GM21390 (cell line): ENCODE measurements at regions not wholly inside any gene's neighbourhood (a gene's known extent, or its start where the extent isn't known, plus 50 kb on each side); places are given as distances from the start of the nearest gene placed in this dataset.

Experiments
- ATAC-seq: cut with Tn5 transposase; IDR thresholded peaks from one replicate; pipeline ENCODE4 v1.9.1; 2021; ENCODE audit not compliant: unreplicated experiment

DNA sequence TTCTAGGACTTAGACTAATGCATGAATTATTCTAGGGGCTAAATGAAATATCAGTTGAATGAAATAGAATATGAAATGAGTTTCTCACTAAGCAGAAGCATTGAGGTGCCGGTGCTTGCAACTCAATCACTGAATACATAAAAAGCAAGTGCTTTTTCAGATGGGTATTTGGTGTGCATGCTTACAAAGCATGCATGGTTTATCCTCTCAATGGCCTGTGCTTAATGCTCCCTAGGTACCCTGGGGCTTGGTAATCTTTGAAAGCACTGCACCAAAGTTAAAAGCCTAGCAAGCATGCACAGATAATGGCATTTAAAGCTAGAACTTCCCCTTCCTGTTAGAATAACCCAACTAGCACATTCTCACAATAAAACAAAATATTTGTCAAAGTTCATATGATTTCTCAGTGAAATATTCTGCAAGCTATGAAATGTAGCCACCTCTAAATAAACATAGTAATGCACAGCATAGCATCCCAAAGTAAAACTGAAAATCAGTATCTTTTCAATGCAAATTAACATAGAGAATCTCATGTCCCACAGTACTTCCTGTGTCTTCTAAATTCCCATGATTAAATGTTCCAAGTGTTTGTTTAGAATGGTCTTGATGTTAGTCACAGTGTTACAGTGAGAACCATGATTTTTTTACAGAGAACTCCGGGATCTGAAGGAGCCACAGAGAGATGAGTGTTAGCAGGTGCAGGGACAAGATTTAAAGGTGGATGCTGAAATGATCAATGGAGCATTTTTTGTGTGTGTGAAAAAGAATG, 143.4 kb upstream of the CDH6 start:
- no peak for ATAC-seq

GRCh38 chr5:31049461-31049860, 144.0 kb upstream of the CDH6 start:
- no peak for ATAC-seq

- ATAC-seq: no peak
These were observed 144.9 kb upstream of the CDH6 start for GRCh38 chr5:31048282-31049270.

DNA sequence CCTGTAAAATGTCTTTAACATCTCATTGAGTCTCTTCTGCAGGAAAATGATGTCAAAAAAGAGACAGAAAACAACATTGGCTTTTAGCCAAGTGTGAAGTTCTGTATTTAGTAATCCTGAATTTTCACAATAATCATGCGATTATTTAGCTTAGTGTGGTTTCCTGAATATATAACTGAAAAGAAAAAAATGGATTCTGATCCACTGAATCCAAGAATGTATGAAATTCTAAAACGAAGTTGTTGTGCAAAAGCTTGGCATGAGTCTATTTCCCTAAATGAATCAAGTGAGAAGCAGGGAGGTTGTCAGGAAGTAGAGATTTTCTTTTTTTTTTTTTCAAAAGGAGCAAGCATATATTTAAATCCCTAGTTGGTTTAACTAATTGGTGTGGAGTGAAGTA, 145.9 kb upstream of the CDH6 start:
- no peak for ATAC-seq

GRCh38 chr5:31047007-31047406, 146.5 kb upstream of the CDH6 start:
- ATAC-seq: no peak

GRCh38 chr5:31036411-31036810, 157.1 kb upstream of the CDH6 start:
- ATAC-seq: no peak

DNA sequence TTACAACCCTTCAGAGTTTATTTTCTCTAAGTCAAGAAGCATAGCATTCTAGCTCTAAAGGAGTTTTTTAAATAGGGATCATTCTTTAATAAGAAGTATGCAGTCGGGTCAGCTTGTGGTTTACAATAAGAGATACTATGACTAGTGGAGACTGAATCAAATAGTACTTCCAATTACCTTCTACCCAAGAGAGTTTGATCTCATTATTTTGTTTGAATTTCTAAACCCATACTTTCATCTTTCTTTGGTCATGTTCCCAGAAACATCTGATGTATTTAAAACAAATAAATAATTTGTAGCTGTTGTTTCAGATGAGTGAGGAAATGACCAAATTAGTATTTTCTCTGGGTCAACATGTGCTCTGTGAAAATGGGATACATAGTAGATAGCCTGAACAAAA, 160.2 kb upstream of the CDH6 start:
- ATAC-seq: no peak

DNA sequence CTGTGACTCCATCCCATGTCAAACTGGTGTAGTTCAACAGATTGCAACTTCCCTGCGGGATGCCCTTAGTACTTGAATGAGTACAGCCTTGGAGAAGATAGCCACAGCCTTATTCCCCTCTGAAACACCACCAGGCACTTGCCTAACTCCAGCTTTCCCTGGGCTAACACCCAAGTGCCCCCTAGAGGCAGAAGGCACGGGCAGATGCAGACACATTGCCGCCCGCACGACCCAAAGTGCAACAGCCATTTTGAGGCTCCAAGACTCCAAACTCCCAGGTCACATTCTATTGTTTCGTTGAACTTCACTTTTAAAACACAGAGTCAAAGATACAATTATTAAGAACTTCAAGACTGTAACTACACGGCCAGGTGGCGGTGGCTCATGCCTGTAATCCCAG, 163.6 kb upstream of the CDH6 start:
- ATAC-seq: no peak

DNA sequence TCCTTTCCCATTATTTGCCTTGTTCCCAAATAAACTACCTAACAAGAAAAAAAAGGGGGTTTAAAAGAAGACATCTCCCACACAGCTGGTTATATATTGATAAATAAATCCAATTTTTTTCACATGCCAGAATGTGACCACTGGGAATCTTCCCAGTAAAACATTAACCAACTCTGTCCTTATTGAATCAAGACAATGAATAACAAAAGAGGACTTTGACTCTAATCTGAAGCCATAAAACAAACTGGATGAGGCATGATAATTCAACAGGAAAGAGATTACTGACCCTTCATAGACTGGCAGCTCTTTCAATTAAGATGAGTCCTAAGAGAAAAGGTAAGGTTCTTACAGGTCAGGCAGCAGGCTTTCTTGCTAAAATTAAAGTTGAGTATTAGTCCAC, 165.8 kb upstream of the CDH6 start:
- ATAC-seq: no peak

DNA sequence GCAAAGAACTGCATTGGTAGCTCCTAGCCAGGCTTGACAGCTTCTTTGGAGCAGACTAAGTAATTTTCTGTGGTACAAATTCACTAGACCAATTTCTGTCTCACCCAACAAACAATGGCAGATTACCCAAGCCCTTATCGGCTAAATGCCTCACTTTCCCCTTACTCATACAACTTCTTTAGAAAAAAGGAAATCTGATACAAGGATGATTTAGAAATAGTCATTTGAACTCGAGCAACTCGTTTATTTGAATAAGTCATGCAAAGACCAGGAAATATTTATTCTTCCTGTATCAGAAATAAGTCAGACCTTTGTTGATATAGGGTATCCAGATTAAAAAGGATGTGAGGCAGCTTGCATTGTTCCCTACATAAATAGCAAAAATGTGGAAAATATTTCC, 170.4 kb upstream of the CDH6 start:
- no peak for ATAC-seq

- ATAC-seq: no peak
These were observed 172.3 kb upstream of the CDH6 start for GRCh38 chr5:31021181-31021624.

DNA sequence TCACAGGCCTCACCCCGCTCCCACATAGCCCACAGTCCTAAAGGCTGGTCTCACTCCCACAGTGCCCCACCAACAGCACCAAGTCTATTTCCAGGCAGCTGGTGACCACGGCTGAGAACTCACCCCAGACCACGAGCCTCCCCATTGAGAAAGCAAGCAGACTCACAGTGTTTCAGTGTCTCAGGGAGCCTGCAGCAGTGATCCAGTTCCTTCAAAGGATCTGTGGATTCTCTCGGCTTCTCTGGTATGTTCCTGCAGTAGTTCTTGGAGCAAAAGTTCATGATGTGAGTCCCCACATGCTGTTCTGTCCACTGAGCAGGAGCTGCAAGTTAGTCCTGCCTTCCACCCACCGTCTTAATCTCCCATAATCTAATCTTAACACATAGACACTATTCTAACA, 185.3 kb upstream of the CDH6 start:
- no peak for ATAC-seq

- ATAC-seq: no peak
These were observed 185.8 kb upstream of the CDH6 start for GRCh38 chr5:31007672-31008071.

- no peak for ATAC-seq
These were observed 193.2 kb upstream of the CDH6 start for GRCh38 chr5:31000287-31000686.

DNA sequence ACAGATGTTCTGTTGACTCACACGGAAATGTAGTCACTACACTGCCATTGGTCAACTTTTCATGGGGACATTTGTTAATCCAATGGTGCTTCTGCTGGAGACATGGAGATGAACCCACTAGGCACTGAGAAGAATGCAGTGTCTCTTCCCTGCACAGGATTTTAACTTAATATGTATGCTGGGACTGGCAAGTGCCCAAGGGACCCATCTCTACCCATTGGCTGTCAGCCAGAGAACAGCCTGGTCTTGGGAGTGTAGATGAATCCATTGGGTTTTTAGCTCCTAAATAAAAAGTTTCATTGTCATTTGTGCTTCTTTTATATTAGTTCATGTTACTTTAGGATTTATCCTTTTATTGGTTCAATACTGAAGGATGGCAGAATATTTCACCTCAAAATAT, 195.8 kb upstream of the CDH6 start:
- no peak for ATAC-seq

GRCh38 chr5:30994902-30995301, 198.6 kb upstream of the CDH6 start:
- ATAC-seq: no peak

- ATAC-seq: no peak
These were observed 199.3 kb upstream of the CDH6 start for GRCh38 chr5:30994176-30994575.

- no peak for ATAC-seq
These were observed 202.0 kb upstream of the CDH6 start for GRCh38 chr5:30991462-30991861.

DNA sequence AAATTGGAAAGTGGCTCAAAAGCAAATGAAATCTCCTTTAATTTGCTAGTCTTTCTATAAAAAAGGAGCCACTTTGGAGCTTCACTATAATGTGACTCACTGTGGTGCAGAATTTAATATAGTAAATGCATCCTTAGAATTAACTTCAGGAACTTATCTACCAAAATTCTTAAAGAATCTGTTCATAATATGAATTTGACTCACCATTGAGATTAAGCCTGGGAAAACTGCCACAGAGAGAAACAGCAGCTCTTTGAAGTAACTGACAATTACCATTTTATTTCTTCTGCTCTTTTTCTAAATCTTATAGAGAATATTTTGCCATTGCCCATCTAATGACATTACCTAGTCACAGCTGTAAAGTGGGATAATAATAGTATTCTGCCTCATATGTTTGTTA, 211.9 kb upstream of the CDH6 start:
- no peak for ATAC-seq

DNA sequence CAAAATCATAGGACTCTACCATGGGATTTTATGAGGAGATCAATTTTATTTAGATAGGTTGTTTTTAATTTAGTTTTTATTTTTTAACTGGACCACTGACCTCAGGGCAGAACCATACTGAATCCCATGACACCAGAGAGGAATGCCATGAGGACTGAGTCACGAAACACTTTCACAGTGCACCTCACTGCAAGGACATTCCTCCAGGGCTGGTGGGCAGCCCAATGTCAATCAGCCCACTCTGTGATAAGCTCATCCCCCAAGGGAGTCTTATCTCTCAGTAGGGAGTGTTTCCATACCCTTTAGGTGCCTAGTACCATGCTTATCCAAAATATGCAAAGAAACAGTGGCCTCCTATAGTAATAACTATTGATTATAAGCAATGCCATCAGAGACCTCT, 224.5 kb upstream of the CDH6 start:
- ATAC-seq: no peak

DNA sequence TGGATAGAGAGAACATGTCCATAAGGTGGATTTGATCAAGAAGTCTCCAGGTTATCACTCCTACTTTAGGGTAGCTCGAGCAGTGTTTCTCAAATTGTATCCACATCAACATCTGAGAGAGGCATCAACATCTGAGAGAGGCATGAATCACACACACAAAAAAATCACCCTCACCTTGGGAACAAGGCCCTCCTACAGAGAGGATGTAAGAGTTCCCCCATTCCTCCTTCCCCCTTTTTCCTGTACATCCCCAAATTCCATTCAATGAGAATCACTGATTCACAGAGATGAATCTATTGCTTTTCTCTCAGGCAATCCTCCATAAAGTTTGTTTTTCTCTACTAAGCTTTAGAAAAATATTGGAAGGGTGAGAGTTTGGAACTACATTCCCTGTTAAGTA, 233.4 kb upstream of the CDH6 start:
- no peak for ATAC-seq

GRCh38 chr5:30959238-30959637, 234.2 kb upstream of the CDH6 start:
- no peak for ATAC-seq
